HG03558 (cell line): ENCODE measurements at regions not wholly inside any gene's neighbourhood (a gene's known extent, or its start where the extent isn't known, plus 50 kb on each side); places are given as distances from the start of the nearest gene placed in this dataset.
"Not testable (repeated sequence)": the region's sequence is repeated elsewhere in the genome, so short reads cannot be mapped to it uniquely, and the experiment has no call there.

Experiments used
- ATAC-seq: cut with Tn5 transposase; IDR thresholded peaks from one replicate; pipeline ENCODE4 v1.9.1; 2021; ENCODE audit warnings: moderate number of reproducible peaks; ENCODE audit not compliant: unreplicated experiment; ENCODE audit errors: extremely low read depth

- ATAC-seq = no peak
Observed at GRCh38 chrX:140088438-140088837, 123.1 kb upstream of the CXorf66 start.

- ATAC-seq = no peak
Observed at GRCh38 chrX:140087875-140088274, 122.6 kb upstream of the CXorf66 start.

GRCh38 chrX:140086691-140087090 lies 121.4 kb upstream of the CXorf66 start:
- ATAC-seq = no peak

- ATAC-seq = not testable (repeated sequence)
Observed at GRCh38 chrX:140074851-140075250, 109.5 kb upstream of the CXorf66 start.

GRCh38 chrX:140071037-140071436 lies 105.7 kb upstream of the CXorf66 start:
- ATAC-seq = no peak

- no peak for ATAC-seq
Observed at GRCh38 chrX:140065961-140066662, 100.8 kb upstream of the CXorf66 start.

GRCh38 chrX:140064993-140065392 lies 99.7 kb upstream of the CXorf66 start:
- no peak for ATAC-seq

GRCh38 chrX:140057001-140057411 lies 91.7 kb upstream of the CXorf66 start:
- peak; percentile 91 for ATAC-seq

- no peak for ATAC-seq
Observed at GRCh38 chrX:140053846-140054245, 88.5 kb upstream of the CXorf66 start.

GRCh38 chrX:140050906-140051305 lies 85.6 kb upstream of the CXorf66 start:
- no peak for ATAC-seq

GRCh38 chrX:140040386-140040785 lies 75.1 kb upstream of the CXorf66 start:
- ATAC-seq = no peak

GRCh38 chrX:140038842-140039241 lies 73.5 kb upstream of the CXorf66 start:
- no peak for ATAC-seq

- ATAC-seq = no peak
Observed at GRCh38 chrX:140034916-140035315, 69.6 kb upstream of the CXorf66 start.

GRCh38 chrX:140022482-140022881 lies 57.2 kb upstream of the CXorf66 start:
- ATAC-seq = no peak

- ATAC-seq = not testable (repeated sequence)
Observed at GRCh38 chrX:140019134-140019533, 53.8 kb upstream of the CXorf66 start.
